ENCODE measurements at regions not wholly inside any gene's neighbourhood (a gene's known extent, or its start where the extent isn't known, plus 50 kb on each side); places are given as distances from the start of the nearest gene placed in this dataset.

DNA sequence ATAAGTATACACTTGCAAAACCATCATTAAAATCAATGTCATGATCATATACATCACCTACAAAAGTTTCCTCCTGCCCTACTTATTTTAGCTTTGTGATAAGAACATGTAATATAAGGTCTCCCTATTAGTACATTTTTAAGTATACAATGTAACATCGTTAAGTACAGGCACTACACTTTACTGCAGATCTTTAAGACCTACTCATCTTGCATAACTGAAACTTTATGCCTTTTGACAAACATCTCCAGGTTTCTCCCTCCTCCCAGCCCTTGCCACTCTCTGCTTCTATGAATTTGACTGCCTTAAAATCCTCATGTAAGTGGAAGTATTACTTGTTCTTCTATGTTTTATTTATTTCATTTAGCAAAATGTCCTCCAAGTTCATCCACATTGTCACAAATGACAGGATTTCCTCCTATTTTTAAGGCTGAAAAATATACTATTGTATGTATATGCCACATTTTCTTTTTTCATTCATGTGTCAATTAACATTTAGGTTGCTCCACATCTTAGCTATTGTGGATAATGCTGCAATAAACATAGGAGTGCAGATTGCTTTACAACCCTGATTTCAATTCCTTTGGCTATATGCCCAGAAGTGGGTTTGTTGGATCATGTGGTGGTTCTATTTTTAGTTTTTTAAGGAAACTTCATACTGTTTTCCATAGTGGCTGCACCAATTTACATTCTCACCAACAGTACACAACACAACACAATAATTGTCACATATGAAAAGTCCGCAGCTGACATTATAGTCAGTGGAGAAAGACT, 471.1 kb upstream of the ANO3 start:
- Histone ChIP-seq H3K27ac (ENCODE audit: low read depth, low read length) (no peak overlapping the region), H3K4me1 (ENCODE audit: control insufficient read depth, insufficient read depth, low read length) (no peaks in the 10 kb centered on the region), H3K27me3 (ENCODE audit: control insufficient read depth, insufficient read depth, low read length) (no peaks in the 10 kb centered on the region), H3K36me3 (ENCODE audit: control insufficient read depth, insufficient read depth, low read length) (no peaks in the 10 kb centered on the region), H3K9me3 (ENCODE audit: control insufficient read depth, insufficient read depth, low read depth, low read length) (no peaks in the 10 kb centered on the region), H3K4me3 (ENCODE audit: low read depth, low read length) (no peak overlapping the region), H3K9ac (ENCODE audit: low read length) (no peak overlapping the region)

DNA sequence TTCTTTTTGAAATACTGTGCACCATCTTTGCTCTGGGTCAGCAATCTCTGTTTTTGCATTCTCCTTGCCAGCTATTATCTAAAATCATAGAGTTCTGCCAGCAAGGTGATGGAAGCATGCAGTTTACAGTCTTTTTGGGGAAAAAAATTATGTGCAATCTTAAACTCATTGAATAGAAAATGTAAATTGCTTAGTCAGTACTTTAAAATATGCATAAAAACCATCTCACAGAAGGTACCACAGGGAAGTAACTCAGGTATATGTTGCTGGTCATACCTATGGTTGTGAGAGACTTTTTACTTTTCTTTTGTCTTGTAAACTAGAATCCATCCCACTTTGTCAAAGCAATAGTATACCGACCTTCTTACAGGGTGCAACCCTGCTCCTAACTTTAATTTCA, 469.8 kb upstream of the ANO3 start:
- Histone ChIP-seq H3K36me3 (ENCODE audit: control insufficient read depth, insufficient read depth, low read length) (no peaks in the 10 kb centered on the region), H3K27ac (ENCODE audit: low read depth, low read length) (no peak overlapping the region), H3K4me1 (ENCODE audit: control insufficient read depth, insufficient read depth, low read length) (no peaks in the 10 kb centered on the region), H3K4me3 (ENCODE audit: low read depth, low read length) (no peak overlapping the region), H3K27me3 (ENCODE audit: control insufficient read depth, insufficient read depth, low read length) (no peaks in the 10 kb centered on the region), H3K9me3 (ENCODE audit: control insufficient read depth, insufficient read depth, low read depth, low read length) (no peaks in the 10 kb centered on the region), H3K9ac (ENCODE audit: low read length) (no peak overlapping the region)

DNA sequence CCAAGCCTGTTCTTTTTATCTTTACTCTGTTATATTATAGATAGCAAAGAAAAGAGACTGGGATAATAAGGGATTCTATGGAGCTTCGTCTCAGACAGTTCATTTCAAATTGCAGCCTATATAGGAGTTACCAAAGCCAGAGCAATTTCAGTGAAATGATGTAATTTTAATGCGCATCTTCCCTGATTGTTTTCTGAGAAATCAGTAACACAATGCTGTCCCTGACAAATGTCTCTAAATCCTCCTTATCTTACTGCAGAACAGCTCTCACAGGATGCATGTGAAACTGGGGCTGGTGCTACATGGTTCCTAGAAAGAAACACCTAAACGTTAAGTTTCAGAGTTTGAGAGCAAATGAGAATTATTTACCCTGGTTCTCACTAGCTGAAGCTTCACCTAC, 467.9 kb upstream of the ANO3 start:
- no peaks in the 10 kb centered on the region for H3K27me3 ChIP-seq (ENCODE audit: control insufficient read depth, insufficient read depth, low read length)
- no peaks in the 10 kb centered on the region for H3K4me1 ChIP-seq (ENCODE audit: control insufficient read depth, insufficient read depth, low read length)
- no peaks in the 10 kb centered on the region for H3K36me3 ChIP-seq (ENCODE audit: control insufficient read depth, insufficient read depth, low read length)
- H3K27ac ChIP-seq (ENCODE audit: low read depth, low read length), result no peak overlapping the region
- no peak overlapping the region for H3K4me3 ChIP-seq (ENCODE audit: low read depth, low read length)
- H3K9me3 ChIP-seq (ENCODE audit: control insufficient read depth, insufficient read depth, low read depth, low read length), result no peaks in the 10 kb centered on the region
- H3K9ac ChIP-seq (ENCODE audit: low read length), result no peak overlapping the region

DNA sequence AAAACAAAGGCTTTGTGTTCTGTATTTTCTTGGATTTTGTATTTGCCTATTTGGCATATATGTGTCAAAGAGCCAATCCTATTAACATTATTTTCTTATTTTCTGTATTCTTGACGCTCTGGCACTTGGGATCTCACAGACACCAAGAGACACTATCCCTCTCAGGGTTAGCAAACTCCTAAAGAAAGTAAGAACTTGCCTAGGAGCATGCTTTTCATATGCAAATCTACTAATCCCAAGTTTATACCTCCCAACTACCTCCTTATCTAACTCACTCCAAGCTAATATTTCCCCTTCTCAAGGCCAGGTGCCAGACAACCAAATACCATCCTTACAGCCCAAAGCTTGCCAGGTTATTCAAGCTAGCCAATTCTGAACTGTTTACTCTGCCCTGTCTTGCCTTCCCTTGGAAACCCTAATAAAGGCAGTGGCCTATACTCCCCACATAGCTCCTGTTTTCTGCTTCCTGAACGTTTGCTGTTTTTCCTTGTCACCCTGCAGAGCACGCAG, 455.4 kb upstream of the ANO3 start:
- H3K27ac ChIP-seq (ENCODE audit: low read depth, low read length), result no peak overlapping the region
- no peaks in the 10 kb centered on the region for H3K36me3 ChIP-seq (ENCODE audit: control insufficient read depth, insufficient read depth, low read length)
- H3K4me1 ChIP-seq (ENCODE audit: control insufficient read depth, insufficient read depth, low read length), result peaks cover 2% of the 10 kb centered on the region; the same call in 1 of the 2 replicates
- no peak overlapping the region for H3K9ac ChIP-seq (ENCODE audit: low read length)
- H3K27me3 ChIP-seq (ENCODE audit: control insufficient read depth, insufficient read depth, low read length), result no peaks in the 10 kb centered on the region
- no peaks in the 10 kb centered on the region for H3K9me3 ChIP-seq (ENCODE audit: control insufficient read depth, insufficient read depth, low read depth, low read length)
- H3K4me3 ChIP-seq (ENCODE audit: low read depth, low read length), result no peak overlapping the region

DNA sequence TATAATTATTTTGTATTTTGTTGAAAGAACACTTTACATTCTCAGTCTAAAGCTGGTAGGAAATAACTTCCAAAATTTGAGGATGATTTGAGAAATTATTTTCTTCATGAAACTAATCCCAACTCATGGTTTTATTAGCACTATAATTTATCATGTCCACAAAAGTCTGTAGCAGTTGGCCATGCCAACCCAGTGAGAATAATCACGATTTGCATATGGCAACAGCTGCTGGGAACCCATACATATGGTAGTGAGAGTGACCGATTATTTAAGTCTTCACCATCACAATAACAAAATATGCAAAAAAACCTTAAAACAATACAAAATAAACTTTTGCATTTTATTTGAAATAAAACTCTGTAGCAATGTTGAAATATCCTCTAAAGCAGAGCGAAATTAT, 445.9 kb upstream of the ANO3 start:
- Histone ChIP-seq H3K4me3 (ENCODE audit: low read depth, low read length) (no peak overlapping the region), H3K27me3 (ENCODE audit: control insufficient read depth, insufficient read depth, low read length) (no peaks in the 10 kb centered on the region), H3K9me3 (ENCODE audit: control insufficient read depth, insufficient read depth, low read depth, low read length) (no peaks in the 10 kb centered on the region), H3K27ac (ENCODE audit: low read depth, low read length) (no peak overlapping the region), H3K9ac (ENCODE audit: low read length) (no peak overlapping the region), H3K36me3 (ENCODE audit: control insufficient read depth, insufficient read depth, low read length) (no peaks in the 10 kb centered on the region), H3K4me1 (ENCODE audit: control insufficient read depth, insufficient read depth, low read length) (no peaks in the 10 kb centered on the region; the same call in 1 of the 2 replicates)

DNA sequence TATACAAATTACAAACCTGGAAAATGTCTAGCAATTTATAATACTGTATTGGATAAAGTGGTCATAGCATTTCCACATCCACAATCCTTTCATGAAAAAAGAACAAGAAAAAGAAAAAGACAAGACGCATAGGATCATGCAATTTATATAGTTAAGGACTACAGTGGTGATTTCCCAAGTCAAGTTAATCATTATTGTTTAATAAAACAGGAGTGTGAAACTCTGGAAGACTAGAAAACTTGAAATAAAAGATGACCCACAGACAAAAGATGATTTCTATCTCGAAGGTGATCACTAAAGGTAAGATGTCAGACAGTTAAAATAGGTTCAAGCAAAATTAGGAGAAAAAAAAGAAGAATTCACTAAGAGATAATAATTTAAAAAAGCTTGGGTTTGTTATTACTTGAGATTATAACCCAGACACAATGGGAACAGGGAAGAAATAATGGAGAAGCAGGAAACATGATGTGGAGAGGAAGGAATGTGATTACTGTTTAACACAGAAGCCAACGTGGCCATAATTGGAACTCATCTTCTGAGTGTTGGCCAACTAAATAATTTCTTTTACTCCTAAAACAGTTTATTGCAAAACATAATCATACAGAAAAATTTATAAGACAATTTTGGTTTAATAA, 441.2 kb upstream of the ANO3 start:
- H3K36me3 ChIP-seq (ENCODE audit: control insufficient read depth, insufficient read depth, low read length), result no peaks in the 10 kb centered on the region
- no peak overlapping the region for H3K4me3 ChIP-seq (ENCODE audit: low read depth, low read length)
- H3K27me3 ChIP-seq (ENCODE audit: control insufficient read depth, insufficient read depth, low read length), result no peaks in the 10 kb centered on the region
- H3K9ac ChIP-seq (ENCODE audit: low read length), result no peak overlapping the region
- no peak overlapping the region for H3K27ac ChIP-seq (ENCODE audit: low read depth, low read length)
- no peaks in the 10 kb centered on the region; the same call in 1 of the 2 replicates for H3K4me1 ChIP-seq (ENCODE audit: control insufficient read depth, insufficient read depth, low read length)
- H3K9me3 ChIP-seq (ENCODE audit: control insufficient read depth, insufficient read depth, low read depth, low read length), result no peaks in the 10 kb centered on the region

DNA sequence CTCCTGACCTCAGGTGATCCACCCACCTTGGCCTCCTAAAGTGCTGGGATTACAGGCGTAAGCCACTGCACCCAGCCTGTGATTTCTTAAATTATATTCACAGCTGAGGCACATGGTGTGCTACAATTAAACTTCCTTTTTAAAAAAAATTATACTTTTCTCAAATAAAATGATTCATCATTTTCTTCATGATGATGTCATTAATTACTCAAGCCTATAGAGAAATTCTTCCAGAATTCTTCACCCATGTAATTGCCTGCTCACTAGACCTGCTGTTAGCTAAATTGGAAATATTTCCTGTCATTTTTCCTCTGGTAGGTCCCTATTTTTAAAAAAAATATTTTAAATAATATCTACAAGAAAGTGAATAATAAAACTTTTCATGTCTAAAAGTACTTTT, 440.0 kb upstream of the ANO3 start:
- no peaks in the 10 kb centered on the region for H3K9me3 ChIP-seq (ENCODE audit: control insufficient read depth, insufficient read depth, low read depth, low read length)
- no peak overlapping the region for H3K9ac ChIP-seq (ENCODE audit: low read length)
- H3K36me3 ChIP-seq (ENCODE audit: control insufficient read depth, insufficient read depth, low read length), result no peaks in the 10 kb centered on the region
- H3K27me3 ChIP-seq (ENCODE audit: control insufficient read depth, insufficient read depth, low read length), result no peaks in the 10 kb centered on the region
- no peak overlapping the region for H3K27ac ChIP-seq (ENCODE audit: low read depth, low read length)
- H3K4me1 ChIP-seq (ENCODE audit: control insufficient read depth, insufficient read depth, low read length), result no peaks in the 10 kb centered on the region
- H3K4me3 ChIP-seq (ENCODE audit: low read depth, low read length), result no peak overlapping the region

DNA sequence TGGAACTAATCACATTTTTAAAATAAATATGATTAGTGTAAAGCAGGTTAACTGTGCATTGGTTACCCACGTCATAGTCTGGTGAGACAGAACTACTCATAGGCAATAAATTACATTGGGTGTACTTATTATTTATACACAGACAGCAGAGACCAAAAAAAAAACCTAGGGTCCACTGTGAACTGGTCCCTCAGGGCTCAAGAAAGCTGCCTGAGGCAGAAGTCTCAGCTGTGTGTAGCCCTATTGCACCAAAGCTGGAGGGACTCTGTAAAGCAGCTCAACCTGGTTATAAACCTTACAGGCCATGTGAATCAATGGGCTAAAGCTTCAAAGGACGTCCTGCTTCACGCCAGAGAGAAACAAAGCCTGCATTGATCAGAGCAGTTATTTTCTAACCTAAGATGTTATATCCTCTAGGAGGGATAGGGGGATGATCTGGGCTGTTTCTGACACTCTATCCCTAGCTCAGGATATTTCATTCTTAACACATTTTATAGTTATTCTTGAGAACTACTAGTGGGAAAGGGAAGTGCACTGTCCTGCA, 432.2 kb upstream of the ANO3 start:
- Histone ChIP-seq H3K27me3 (ENCODE audit: control insufficient read depth, insufficient read depth, low read length) (no peaks in the 10 kb centered on the region), H3K9ac (ENCODE audit: low read length) (no peak overlapping the region), H3K27ac (ENCODE audit: low read depth, low read length) (no peak overlapping the region), H3K4me3 (ENCODE audit: low read depth, low read length) (no peak overlapping the region), H3K9me3 (ENCODE audit: control insufficient read depth, insufficient read depth, low read depth, low read length) (no peaks in the 10 kb centered on the region), H3K4me1 (ENCODE audit: control insufficient read depth, insufficient read depth, low read length) (no peaks in the 10 kb centered on the region), H3K36me3 (ENCODE audit: control insufficient read depth, insufficient read depth, low read length) (no peaks in the 10 kb centered on the region)

DNA sequence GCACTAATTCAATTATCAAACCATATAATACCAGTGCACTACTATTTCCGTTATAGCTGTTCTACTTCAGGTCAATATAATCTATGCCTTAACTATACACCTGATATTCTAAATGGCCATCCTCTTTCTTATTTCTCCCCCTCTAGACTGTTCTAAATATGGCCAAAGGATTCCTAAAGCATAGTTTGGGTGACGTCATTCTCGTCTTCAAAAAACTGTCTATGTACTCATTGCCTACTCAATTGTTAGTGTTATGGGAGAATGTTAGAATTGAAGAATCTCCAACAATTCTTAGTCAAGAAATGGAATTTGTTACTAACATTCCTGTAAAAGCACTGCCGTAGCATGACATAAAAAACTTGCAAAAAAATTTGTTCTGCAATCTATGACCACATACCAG, 431.1 kb upstream of the ANO3 start:
- H3K27me3 ChIP-seq (ENCODE audit: control insufficient read depth, insufficient read depth, low read length), result no peaks in the 10 kb centered on the region
- H3K4me1 ChIP-seq (ENCODE audit: control insufficient read depth, insufficient read depth, low read length), result no peaks in the 10 kb centered on the region
- H3K4me3 ChIP-seq (ENCODE audit: low read depth, low read length), result no peak overlapping the region
- H3K27ac ChIP-seq (ENCODE audit: low read depth, low read length), result no peak overlapping the region
- no peaks in the 10 kb centered on the region for H3K9me3 ChIP-seq (ENCODE audit: control insufficient read depth, insufficient read depth, low read depth, low read length)
- no peaks in the 10 kb centered on the region for H3K36me3 ChIP-seq (ENCODE audit: control insufficient read depth, insufficient read depth, low read length)
- no peak overlapping the region for H3K9ac ChIP-seq (ENCODE audit: low read length)

DNA sequence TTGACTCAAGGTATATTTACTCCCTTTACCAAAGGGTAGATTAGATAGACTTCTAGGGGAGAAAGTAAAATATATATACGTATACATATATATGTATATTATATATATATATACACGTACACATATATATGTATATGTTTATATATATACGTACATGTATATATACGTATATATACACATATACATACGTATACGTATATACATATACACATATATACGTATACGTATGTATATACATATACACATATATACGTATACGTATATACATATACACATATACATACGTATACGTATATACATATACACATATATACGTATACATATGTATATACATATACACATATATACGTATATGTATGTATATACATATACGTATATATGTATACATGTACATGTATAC, 430.5 kb upstream of the ANO3 start:
- no peaks in the 10 kb centered on the region for H3K4me1 ChIP-seq (ENCODE audit: control insufficient read depth, insufficient read depth, low read length)
- no peaks in the 10 kb centered on the region for H3K36me3 ChIP-seq (ENCODE audit: control insufficient read depth, insufficient read depth, low read length)
- no peaks in the 10 kb centered on the region for H3K9me3 ChIP-seq (ENCODE audit: control insufficient read depth, insufficient read depth, low read depth, low read length)
- no peak overlapping the region for H3K9ac ChIP-seq (ENCODE audit: low read length)
- no peaks in the 10 kb centered on the region for H3K27me3 ChIP-seq (ENCODE audit: control insufficient read depth, insufficient read depth, low read length)
- H3K27ac ChIP-seq (ENCODE audit: low read depth, low read length), result no peak overlapping the region
- H3K4me3 ChIP-seq (ENCODE audit: low read depth, low read length), result no peak overlapping the region

DNA sequence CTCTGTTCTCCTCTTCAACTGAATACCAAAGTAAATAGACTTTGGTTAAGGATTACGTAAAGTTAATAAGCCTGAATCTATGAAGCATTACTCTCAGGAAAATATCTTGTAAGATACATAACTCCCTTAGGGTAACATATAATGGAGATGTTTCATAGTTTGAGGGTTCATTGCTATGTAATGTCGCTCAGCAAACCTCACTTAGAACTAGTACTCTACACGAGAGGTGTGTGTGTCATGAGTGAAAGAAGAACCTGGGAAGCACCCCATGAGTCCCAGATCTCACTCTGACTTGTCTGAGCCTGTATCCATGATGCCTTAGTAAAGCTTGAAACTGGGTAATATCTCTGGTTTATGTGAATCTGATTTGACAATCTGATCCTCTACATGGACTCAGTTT, 429.5 kb upstream of the ANO3 start:
- Histone ChIP-seq H3K4me3 (ENCODE audit: low read depth, low read length) (no peak overlapping the region), H3K27me3 (ENCODE audit: control insufficient read depth, insufficient read depth, low read length) (no peaks in the 10 kb centered on the region), H3K27ac (ENCODE audit: low read depth, low read length) (no peak overlapping the region), H3K9ac (ENCODE audit: low read length) (no peak overlapping the region), H3K4me1 (ENCODE audit: control insufficient read depth, insufficient read depth, low read length) (no peaks in the 10 kb centered on the region), H3K36me3 (ENCODE audit: control insufficient read depth, insufficient read depth, low read length) (no peaks in the 10 kb centered on the region), H3K9me3 (ENCODE audit: control insufficient read depth, insufficient read depth, low read depth, low read length) (no peaks in the 10 kb centered on the region)
